ENCODE measurements at regions not wholly inside any gene's neighbourhood (a gene's known extent, or its start where the extent isn't known, plus 50 kb on each side); places are given as distances from the start of the nearest gene placed in this dataset.

GRCh38 chr6:48206091-48206490 is 95.1 kb upstream of the PTCHD4 start:
- Histone ChIP-seq H3K4me1 (ENCODE audit: insufficient read depth, low read length, severe bottlenecking) (no peaks in the 10 kb centered on the region), H4K20me1 (ENCODE audit: insufficient read depth, low read length) (no peaks in the 10 kb centered on the region), H3F3A (ENCODE audit: insufficient read depth, low read length) (no peaks in the 10 kb centered on the region), H3K4me3 (ENCODE audit: low read depth, low read length, poor library complexity, severe bottlenecking) (no peak overlapping the region), H3K27ac (ENCODE audit: low read depth, low read length, poor library complexity, severe bottlenecking) (no peak overlapping the region), H3K9ac (ENCODE audit: low read length) (no peak overlapping the region), H3K79me2 (ENCODE audit: insufficient read depth, low read length) (no peaks in the 10 kb centered on the region), H3K9me2 (ENCODE audit: low read depth, low read length) (no peaks in the 10 kb centered on the region), H3K36me3 (ENCODE audit: insufficient read depth, low read length) (no peaks in the 10 kb centered on the region), H3K4me2 (ENCODE audit: low read length) (no peak overlapping the region), H3K27me3 (ENCODE audit: insufficient read depth, low read length) (no peaks in the 10 kb centered on the region), H2AFZ (ENCODE audit: low read length) (no peak overlapping the region), H3K9me3 (ENCODE audit: low read length) (no peaks in the 10 kb centered on the region)
- TF ChIP-seq CTCF (IDR thresholded peaks at IDR 0.05; ENCODE audit: low read length) (no peak), EZH2 (IDR thresholded peaks at IDR 0.05; ENCODE audit: borderline replicate concordance, low read length) (no peak)

- Histone ChIP-seq H3K4me1 (ENCODE audit: insufficient read depth, low read length, severe bottlenecking) (no peaks in the 10 kb centered on the region), H3K27ac (ENCODE audit: low read depth, low read length, poor library complexity, severe bottlenecking) (no peak overlapping the region), H2AFZ (ENCODE audit: low read length) (no peak overlapping the region), H3K4me3 (ENCODE audit: low read depth, low read length, poor library complexity, severe bottlenecking) (no peak overlapping the region), H3K9ac (ENCODE audit: low read length) (no peak overlapping the region), H3K27me3 (ENCODE audit: insufficient read depth, low read length) (no peaks in the 10 kb centered on the region), H3K4me2 (ENCODE audit: low read length) (no peak overlapping the region), H3K36me3 (ENCODE audit: insufficient read depth, low read length) (no peaks in the 10 kb centered on the region), H3K79me2 (ENCODE audit: insufficient read depth, low read length) (no peaks in the 10 kb centered on the region), H3F3A (ENCODE audit: insufficient read depth, low read length) (no peaks in the 10 kb centered on the region), H3K9me3 (ENCODE audit: low read length) (no peaks in the 10 kb centered on the region), H3K9me2 (ENCODE audit: low read depth, low read length) (no peaks in the 10 kb centered on the region), H4K20me1 (ENCODE audit: insufficient read depth, low read length) (no peaks in the 10 kb centered on the region)
- TF ChIP-seq EZH2 (IDR thresholded peaks at IDR 0.05; ENCODE audit: borderline replicate concordance, low read length) (no peak), CTCF (IDR thresholded peaks at IDR 0.05; ENCODE audit: low read length) (no peak)
Observed at GRCh38 chr6:48200869-48201390, 89.9 kb upstream of the PTCHD4 start.

GRCh38 chr6:48199499-48199898 is 88.5 kb upstream of the PTCHD4 start:
- H3K79me2 ChIP-seq (ENCODE audit: insufficient read depth, low read length) = no peaks in the 10 kb centered on the region
- no peak overlapping the region for H2AFZ ChIP-seq (ENCODE audit: low read length)
- H3K27me3 ChIP-seq (ENCODE audit: insufficient read depth, low read length) = no peaks in the 10 kb centered on the region
- H3F3A ChIP-seq (ENCODE audit: insufficient read depth, low read length) = no peaks in the 10 kb centered on the region
- no peaks in the 10 kb centered on the region for H3K4me1 ChIP-seq (ENCODE audit: insufficient read depth, low read length, severe bottlenecking)
- TF ChIP-seq CTCF (IDR thresholded peaks at IDR 0.05; ENCODE audit: low read length) (no peak), EZH2 (IDR thresholded peaks at IDR 0.05; ENCODE audit: borderline replicate concordance, low read length) (no peak)
- H3K9me2 ChIP-seq (ENCODE audit: low read depth, low read length) = no peaks in the 10 kb centered on the region
- no peaks in the 10 kb centered on the region for H4K20me1 ChIP-seq (ENCODE audit: insufficient read depth, low read length)
- no peak overlapping the region for H3K4me3 ChIP-seq (ENCODE audit: low read depth, low read length, poor library complexity, severe bottlenecking)
- H3K36me3 ChIP-seq (ENCODE audit: insufficient read depth, low read length) = no peaks in the 10 kb centered on the region
- H3K27ac ChIP-seq (ENCODE audit: low read depth, low read length, poor library complexity, severe bottlenecking) = no peak overlapping the region
- H3K9ac ChIP-seq (ENCODE audit: low read length) = no peak overlapping the region
- no peaks in the 10 kb centered on the region for H3K9me3 ChIP-seq (ENCODE audit: low read length)
- H3K4me2 ChIP-seq (ENCODE audit: low read length) = no peak overlapping the region

Data from OCI-LY1 (cell line).